ENCODE measurements at regions not wholly inside any gene's neighbourhood (a gene's known extent, or its start where the extent isn't known, plus 50 kb on each side); places are given as distances from the start of the nearest gene placed in this dataset.

DNA sequence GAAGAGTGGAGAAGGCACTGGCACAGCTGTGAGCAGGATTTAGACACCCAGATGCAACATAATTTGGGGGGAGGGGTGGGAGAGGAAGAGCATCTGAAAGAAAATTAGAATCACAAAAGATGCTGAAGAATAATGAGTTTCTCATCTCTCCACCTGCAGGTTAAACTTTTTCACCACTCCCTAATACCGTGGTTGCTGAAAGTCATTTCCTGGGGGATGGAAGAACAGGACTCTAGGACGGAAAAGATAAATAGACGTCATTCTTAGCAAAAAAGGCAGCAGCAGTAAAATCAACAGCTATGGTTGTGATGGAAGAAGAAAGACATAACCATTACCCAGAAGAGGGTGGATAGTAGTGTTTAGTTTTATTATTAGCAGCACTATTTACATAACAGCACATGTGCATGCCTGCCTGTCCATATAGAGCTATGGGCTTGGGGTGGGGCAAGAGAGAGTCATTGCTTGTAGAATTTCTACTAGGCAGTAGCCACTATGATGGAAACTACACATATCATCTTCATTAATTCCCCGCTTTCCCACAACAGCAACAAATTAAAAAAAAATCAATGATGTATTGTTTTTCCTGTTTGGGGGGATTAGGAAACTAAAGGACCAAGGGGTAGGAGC is 212.2 kb downstream of the TRIB2 start:
- Histone ChIP-seq H3K27me3 (replicated peaks) (no peaks in the 10 kb centered on the region), H3K4me3 (ENCODE audit: low read depth, low read length) (no peak overlapping the region), H3K27ac (peak overlapping the region; percentile 33), H3K36me3 (replicated peaks) (no peaks in the 10 kb centered on the region)
- TF ChIP-seq, protein P1, sequence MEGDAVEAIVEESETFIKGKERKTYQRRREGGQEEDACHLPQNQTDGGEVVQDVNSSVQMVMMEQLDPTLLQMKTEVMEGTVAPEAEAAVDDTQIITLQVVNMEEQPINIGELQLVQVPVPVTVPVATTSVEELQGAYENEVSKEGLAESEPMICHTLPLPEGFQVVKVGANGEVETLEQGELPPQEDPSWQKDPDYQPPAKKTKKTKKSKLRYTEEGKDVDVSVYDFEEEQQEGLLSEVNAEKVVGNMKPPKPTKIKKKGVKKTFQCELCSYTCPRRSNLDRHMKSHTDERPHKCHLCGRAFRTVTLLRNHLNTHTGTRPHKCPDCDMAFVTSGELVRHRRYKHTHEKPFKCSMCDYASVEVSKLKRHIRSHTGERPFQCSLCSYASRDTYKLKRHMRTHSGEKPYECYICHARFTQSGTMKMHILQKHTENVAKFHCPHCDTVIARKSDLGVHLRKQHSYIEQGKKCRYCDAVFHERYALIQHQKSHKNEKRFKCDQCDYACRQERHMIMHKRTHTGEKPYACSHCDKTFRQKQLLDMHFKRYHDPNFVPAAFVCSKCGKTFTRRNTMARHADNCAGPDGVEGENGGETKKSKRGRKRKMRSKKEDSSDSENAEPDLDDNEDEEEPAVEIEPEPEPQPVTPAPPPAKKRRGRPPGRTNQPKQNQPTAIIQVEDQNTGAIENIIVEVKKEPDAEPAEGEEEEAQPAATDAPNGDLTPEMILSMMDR (IDR thresholded peaks at IDR 0.05; ENCODE audit: low read depth, low read length, missing control alignments), result no peak
- in situ Hi-C loops (cut with HindIII; ENCODE audit: low pct_ligation_motif_present, low sequenced_read_pairs), result no loop called here
- no peak for DNase-seq

DNA sequence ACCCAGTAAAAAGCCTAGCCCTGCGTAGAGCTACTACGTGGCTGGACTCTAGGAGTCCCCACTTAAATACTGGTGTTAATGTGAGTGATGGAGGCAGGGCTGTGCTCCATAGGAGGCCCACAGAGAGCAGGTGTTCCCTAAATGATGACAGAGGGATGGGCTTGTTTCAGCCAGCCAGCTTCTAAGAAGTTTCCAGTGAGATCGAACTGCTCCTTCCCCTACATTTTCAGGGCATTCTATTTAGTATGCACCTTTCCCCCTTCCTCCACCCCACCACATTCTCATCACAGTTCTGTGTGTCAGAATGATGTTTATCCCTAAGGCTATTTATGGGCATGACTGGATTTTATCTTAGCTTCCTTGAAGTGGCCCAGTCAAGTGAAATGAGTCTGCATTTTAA is 213.0 kb downstream of the TRIB2 start:
- Histone ChIP-seq H3K27me3 (replicated peaks) (no peaks in the 10 kb centered on the region), H3K27ac (no peak overlapping the region)
- in situ Hi-C loops (cut with HindIII; ENCODE audit: low pct_ligation_motif_present, low sequenced_read_pairs), result no loop called here

DNA sequence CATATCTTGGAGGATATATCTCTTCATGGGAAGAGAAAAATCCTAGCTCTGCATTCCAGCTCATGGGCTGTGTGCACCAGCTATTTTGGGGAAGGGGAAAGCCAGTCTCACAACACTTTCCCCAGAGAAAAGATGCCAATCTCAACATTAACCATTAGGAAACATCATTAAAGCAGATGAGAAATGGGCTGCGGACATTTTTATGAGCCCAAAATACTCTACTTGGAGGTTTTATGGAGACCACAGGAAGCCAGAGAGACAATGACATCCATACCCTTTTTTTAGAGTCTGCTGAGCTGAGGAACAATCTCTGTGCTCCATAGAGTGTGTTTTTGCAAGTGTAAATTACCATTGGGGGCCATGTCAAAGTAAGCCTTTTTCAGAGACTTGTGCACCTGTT is 213.7 kb downstream of the TRIB2 start:
- Histone ChIP-seq H3K27ac (no peak overlapping the region), H3K4me3 (ENCODE audit: low read depth, low read length) (no peak overlapping the region), H3K36me3 (replicated peaks) (no peaks in the 10 kb centered on the region), H3K27me3 (replicated peaks) (no peaks in the 10 kb centered on the region)
- TF ChIP-seq, protein P1 (IDR thresholded peaks at IDR 0.05; ENCODE audit: low read depth, low read length, missing control alignments), result no peak
- in situ Hi-C loops (cut with HindIII; ENCODE audit: low pct_ligation_motif_present, low sequenced_read_pairs), result no loop called here
- DNase-seq, result no peak

More for the DNA sequence above, 213.0 kb downstream of the TRIB2 start:
- TF ChIP-seq, protein P1 (IDR thresholded peaks at IDR 0.05; ENCODE audit: low read depth, low read length, missing control alignments), result no peak
- DNase-seq, result no peak
- no peak overlapping the region for H3K4me3 ChIP-seq (ENCODE audit: low read depth, low read length)
- no peaks in the 10 kb centered on the region for H3K36me3 ChIP-seq (replicated peaks)

DNA sequence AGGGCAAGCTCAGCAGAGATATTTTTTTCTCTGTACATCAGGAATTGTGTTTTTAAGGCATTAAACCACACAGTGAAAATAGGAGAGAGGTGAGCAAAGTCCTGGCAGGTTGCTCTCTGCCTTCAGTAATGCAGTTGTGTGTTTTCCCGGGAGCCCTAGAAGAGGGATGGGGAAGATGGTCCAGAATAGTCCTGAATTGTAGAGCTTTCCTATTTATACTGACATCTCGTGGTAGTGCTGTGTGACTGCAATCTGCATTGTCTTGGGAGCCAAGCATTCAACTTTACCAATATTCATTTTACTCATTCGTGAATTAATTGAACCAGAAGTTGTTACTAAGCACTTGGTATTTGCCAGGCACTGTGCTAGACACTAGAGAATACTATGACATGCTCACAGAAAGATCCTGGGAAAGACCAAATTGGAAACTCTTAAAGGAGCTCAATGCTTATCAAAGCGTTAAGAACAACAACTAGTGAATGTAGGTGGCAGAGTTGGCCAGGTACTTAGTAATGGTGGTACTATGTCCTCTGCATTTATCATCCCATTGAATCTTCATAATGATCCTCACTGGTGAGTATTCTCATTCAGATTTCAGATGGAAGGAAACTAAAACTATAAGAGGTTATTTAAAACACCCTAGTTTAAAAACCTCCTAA is 214.6 kb downstream of the TRIB2 start:
- no peaks in the 10 kb centered on the region for H3K27me3 ChIP-seq (replicated peaks)
- no peak overlapping the region for H3K4me3 ChIP-seq (ENCODE audit: low read depth, low read length)
- TF ChIP-seq, protein P1 (IDR thresholded peaks at IDR 0.05; ENCODE audit: low read depth, low read length, missing control alignments), result peak; percentile 88
- no peak for DNase-seq
- in situ Hi-C loops (cut with HindIII; ENCODE audit: low pct_ligation_motif_present, low sequenced_read_pairs), result no loop called here
- no peaks in the 10 kb centered on the region for H3K36me3 ChIP-seq (replicated peaks)
- H3K27ac ChIP-seq, result no peak overlapping the region

DNA sequence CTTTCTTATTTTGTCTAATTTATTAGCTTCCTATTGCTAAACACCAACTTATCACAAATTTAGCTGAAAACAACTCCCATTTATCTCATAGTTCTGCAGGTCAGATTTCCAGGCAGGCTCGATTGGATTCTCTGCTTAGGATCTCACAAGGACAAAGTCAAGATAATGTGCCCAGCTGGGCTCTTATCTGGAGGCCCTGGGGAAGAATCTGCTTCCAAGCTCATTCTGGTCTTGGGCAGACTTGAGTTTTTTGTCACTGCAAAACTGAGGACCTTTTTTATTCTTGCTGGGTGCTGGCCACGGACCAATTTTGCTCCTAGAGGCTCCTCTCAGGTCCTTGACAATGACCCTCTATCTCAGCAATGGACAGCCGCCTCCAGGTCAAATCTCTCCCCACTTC is 215.5 kb downstream of the TRIB2 start:
- TF ChIP-seq, protein P1 (IDR thresholded peaks at IDR 0.05; ENCODE audit: low read depth, low read length, missing control alignments), result no peak
- no peak for DNase-seq
- in situ Hi-C loops (cut with HindIII; ENCODE audit: low pct_ligation_motif_present, low sequenced_read_pairs), result no loop called here

More for the DNA sequence above, 215.5 kb downstream of the TRIB2 start:
- Histone ChIP-seq H3K4me3 (ENCODE audit: low read depth, low read length) (no peak overlapping the region), H3K27me3 (replicated peaks) (no peaks in the 10 kb centered on the region), H3K27ac (no peak overlapping the region), H3K36me3 (replicated peaks) (no peaks in the 10 kb centered on the region)

Measured in brain microvascular endothelial cell (primary cell).